ENCODE measurements at regions not wholly inside any gene's neighbourhood (a gene's known extent, or its start where the extent isn't known, plus 50 kb on each side); places are given as distances from the start of the nearest gene placed in this dataset.
"Not testable (repeated sequence)": the region's sequence is repeated elsewhere in the genome, so short reads cannot be mapped to it uniquely, and the experiment has no call there.

DNA sequence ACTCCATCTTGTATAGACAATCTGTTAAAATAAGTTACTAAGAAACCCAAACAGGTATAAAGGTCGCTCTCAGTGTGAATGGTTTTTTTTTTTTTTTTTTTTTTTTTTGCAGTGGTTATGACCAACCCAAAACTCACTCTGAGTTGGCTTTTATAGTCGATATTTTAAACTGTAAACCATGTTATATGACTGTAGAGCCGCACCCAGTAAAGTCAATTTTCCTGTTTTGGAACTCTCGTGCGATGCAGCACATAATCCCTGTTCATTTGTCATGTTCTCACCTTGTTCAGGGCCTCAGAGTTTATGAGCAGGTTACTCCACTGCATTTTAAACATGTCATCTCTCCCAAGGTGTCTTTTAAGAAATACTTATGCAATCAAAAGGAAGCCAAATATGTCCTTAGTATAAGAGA is 112.5 kb downstream of the KLF5 start:
- DNase-seq (ENCODE audit: low read depth in 3 of 3) = no peak

DNA sequence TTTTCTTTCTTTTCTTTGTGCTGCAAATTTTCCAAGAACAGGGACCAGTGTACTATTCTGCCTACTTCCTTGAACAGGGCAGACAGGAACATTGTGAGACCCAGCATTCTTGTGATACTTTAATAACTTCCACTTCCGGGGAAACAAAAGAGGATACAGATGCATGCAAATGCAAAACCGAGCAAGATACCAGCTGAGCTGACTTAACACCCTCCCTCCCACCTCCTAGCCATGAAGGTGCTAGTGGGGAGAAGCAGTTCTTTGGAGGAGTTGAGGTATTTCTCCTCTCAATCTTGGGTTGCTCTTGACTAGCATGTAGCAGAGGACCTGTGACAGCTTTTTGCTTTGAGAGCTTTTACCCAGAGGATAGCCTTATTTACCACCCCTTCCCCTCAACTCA is 111.2 kb downstream of the KLF5 start:
- DNase-seq (ENCODE audit: low read depth in 3 of 3) = no peak

GRCh38 chr13:73168953-73169401 is 110.2 kb downstream of the KLF5 start:
- no peak for DNase-seq (ENCODE audit: low read depth in 3 of 3)

DNA sequence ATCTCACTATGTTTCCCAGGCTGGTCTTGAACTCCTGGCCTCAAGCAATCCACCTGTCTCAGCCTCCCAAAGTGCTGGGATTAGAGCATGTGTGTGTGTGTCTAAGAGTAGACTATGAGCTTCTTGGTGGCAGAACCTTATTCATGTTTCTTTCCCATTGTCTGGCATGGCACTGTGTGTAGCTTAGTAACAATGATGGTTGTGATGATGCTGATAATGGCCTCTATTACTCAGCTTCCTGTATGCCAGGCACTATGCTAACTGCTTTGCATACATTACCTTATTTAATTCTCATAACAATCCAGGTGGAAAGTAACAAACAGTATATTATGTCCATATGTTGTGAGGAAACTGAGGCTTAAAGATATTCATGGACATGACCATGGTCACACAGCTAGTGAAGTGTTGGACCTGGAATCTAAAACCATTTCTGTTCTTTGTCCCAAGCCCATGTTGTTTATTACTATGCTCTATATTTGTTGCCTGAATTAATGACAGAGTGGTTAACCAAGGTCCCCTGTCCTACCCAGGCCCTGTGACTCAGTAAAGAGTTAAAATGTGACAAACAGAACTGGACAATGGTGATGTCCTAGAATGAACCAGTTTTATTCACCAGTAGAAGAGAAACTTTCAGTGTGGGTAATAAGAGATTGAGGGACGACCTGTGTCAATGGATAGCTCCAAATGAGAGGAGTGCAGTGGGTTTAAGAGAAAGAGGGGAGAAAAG is 109.6 kb downstream of the KLF5 start:
- DNase-seq (ENCODE audit: low read depth in 3 of 3) = no peak

- DNase-seq (ENCODE audit: low read depth in 3 of 3) = no peak
These were observed 108.4 kb downstream of the KLF5 start for GRCh38 chr13:73167028-73167820.

GRCh38 chr13:73166204-73166603 is 107.4 kb downstream of the KLF5 start:
- DNase-seq (ENCODE audit: low read depth in 3 of 3) = no peak

DNA sequence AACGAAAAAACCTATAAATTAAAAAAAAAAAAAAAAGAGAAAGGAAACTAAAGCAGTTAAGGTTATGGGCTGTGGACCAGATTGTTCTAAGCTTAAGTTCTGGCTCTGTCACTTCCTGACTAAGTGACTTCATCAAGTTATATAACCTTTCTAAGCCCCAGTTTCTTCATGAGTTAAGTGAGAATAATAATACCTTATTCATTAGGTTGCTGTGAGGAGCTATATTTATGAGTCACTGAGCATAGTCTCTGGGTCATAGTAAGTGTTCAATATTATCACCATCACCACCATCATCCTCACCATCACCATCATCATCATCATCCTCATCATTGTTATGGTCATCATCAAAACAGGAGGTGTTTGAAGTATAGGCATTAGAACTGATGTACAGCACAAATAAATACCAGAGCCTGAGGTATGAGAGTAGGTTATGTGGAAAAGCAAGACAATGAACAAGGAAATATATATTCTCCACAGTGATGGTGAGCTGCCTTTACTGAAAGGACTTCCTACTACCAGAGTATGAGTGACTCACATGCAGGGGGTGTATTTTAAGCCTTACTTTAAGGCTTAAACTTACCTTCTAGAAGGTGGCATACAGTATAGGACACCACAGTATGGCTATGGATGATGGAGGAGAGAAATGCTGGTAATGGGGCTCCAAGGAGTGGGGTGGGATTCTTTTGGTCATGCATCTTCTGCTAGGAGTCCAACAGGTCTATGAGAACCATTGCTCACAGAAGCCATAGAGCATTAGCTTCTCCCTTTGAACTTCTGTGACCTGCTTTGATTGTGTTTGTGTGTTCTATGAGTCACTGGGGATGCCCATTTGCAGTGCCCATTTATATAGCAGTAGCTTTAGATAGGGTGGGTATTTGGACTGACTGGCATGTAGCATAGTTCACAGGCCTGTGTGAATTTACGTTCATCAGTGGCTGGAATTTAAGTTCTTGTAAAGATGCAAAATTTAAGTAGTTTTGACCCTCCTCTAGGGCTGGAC is 104.4 kb downstream of the KLF5 start:
- DNase-seq (ENCODE audit: low read depth in 3 of 3) = no peak

DNA sequence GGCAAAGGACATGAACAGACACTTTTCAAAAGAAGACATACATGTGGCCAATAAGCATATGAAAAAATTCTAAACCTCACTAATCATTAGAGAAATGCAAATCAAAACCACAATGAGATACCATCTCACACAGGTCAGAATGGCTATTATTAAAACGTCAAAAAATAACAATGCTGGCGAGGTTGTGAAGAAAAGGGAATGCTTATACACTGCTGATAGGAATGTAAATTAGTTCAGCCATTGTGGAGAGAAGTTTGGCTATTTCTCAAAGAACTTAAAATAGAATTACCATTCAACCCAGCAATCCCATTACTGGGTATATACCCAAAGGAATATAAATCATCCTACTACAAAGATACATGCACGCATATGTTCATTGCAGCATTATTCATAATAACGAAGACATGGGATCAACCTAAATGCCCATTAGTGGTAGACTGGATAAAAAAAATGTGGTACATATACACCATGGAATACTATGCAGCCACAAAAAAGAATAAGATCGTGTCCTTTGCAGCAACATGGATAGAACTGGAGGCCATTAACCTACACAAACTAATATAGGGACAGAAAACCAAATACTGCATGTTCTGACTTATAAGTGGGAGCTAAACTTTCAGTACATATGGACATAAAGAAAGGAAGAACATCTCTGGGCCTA is 101.7 kb downstream of the KLF5 start:
- DNase-seq (ENCODE audit: low read depth in 3 of 3) = not testable (repeated sequence)

DNA sequence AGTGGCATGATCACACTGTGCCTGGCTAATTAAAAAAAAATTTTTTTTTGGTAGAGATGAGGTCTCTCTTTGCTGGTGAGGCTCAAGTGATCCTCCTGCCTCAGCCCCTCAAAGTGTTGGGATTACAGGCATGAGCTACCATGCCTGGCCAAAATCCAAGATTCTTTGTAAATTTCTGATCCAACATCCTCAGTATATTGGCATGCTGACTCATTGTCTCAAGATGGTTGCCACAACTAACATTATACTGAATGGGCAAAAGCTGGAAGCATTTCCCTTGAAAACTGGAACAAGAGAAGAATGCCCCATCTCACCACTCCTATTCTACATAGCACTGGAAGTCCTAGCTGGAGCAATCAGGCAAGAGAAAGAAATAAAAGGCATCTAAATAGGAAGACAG is 100.0 kb downstream of the KLF5 start:
- DNase-seq (ENCODE audit: low read depth in 3 of 3) = no peak

- no peak for DNase-seq (ENCODE audit: low read depth in 3 of 3)
These were observed 98.2 kb downstream of the KLF5 start for GRCh38 chr13:73157031-73157430.

- no peak for DNase-seq (ENCODE audit: low read depth in 3 of 3)
These were observed 87.9 kb downstream of the KLF5 start for GRCh38 chr13:73146707-73147106.

GRCh38 chr13:73142071-73142470 is 83.3 kb downstream of the KLF5 start:
- no peak for DNase-seq (ENCODE audit: low read depth in 3 of 3)

DNA sequence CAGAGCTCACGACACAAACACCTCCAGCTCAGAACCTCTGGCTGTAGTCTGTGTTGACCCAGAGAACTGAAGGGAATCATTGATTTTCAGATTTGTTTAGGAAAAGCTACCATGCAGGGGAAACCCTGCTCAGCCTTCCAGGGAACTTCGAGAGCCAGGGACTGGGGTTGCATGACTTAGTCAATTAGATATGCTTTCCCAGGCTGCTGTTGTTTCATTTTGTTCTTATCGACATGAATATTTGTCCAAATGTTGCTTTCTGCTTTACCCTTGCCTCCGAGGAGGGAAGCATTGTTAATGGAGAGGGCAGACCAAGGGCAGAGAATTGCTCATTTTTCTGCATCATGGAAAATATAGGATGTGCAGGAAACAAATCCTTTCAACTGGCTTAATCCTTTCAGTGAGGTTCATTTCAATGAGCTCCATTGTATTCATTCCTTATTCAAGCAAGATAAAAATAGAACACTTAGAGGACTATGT is 82.5 kb downstream of the KLF5 start:
- DNase-seq (ENCODE audit: low read depth in 3 of 3) = no peak

GRCh38 chr13:73140801-73141200 is 82.0 kb downstream of the KLF5 start:
- DNase-seq (ENCODE audit: low read depth in 3 of 3) = no peak

DNA sequence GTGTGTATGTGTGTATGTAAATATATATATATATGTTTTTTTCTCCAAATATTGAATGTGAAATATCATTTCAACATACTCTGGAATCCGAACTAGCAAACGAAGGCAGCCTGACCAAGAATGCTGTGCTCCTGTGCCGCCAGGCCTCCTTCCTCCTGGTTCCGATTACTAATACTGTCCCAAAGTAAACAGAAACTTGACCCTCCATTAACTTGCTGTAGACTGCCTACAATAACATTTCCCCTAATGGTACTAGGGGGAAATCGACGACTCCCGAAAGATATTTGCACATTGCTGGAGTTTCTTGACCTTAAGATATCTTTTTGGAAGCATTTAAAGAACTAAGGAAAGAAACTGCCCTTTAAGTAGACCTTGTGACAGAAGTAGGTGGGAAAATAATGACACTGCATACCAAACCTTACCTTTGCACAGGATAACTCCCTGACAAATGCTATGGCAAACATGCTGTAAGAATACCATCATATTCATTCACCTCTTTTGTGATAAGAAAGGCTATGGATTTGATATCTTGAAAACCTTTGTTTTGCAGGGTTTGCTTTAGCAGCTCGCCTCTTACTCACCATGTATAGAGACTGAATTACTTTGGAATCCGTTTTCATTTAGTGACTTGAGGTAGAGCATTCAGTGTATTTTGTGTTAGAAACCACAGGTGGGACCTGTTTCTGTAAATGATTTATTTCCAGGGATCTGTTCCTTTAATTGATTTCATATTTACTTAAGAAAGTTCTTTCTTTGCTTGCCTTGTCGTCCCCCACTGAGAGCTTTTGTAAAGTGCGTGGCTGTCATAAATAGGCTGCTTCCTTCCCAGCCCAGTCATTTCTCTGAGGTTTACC is 80.1 kb downstream of the KLF5 start:
- DNase-seq (ENCODE audit: low read depth in 3 of 3) = no peak

DNA sequence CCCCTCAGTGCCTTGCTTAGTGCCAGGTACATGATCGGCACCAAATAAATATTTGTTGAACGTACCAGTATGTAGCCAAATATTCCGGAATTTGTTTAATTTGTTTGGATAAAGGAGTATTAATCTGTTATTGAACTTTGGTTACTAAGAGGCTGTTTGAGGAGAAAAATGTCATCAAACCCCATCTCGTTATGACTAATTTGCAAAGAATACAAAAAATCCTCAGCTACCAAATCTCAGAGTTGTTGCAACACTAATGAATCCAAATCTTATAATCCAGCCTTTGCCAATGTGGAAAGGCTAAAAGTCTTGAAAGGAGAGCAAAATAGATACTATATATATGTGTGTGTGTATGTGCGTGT is 79.5 kb downstream of the KLF5 start:
- no peak for DNase-seq (ENCODE audit: low read depth in 3 of 3)

- DNase-seq (ENCODE audit: low read depth in 3 of 3) = no peak
These were observed 78.0 kb downstream of the KLF5 start for GRCh38 chr13:73136776-73137175.

DNA sequence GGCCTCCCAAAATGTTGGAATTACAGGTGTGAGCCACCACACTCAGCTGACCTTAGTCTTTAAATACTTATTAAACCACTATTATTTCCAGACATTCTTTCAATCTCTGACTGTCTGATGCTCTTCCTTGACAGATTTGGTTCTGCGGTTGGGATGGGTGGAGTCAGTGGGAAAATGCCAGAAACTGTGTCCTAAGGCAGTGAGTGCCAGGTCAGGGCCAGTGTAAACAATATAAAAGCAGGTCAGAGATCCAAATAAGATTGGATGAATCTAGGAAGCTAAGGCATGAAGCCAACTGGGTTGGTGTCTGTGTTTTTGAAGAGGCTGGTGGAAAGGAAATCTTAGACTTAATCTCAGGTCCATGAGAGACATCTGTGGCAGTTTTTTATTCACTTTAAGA is 74.7 kb downstream of the KLF5 start:
- DNase-seq (ENCODE audit: low read depth in 3 of 3) = no peak

- DNase-seq (ENCODE audit: low read depth in 3 of 3) = no peak
These were observed 72.4 kb downstream of the KLF5 start for GRCh38 chr13:73131247-73131646.

DNA sequence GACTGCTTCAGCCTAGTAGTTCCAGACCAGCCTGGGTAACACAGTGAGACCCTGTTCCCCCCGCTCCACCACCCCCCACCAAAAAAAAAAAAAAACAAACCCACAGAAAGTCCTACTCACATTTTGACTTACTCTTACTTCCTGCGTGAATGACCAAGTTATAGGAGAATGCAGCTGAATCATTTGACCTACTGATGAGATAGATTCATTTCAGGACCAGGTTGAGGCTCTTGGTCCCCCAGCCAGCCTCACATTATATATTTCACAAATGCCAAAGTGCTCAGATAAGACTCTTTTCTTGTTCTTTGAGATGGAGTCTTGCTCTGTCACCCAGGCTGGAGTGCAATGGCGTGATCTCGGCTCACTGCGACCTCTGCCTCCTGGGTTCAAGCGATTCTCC is 70.2 kb downstream of the KLF5 start:
- no peak for DNase-seq (ENCODE audit: low read depth in 3 of 3)

Data from stimulated activated CD4-positive, alpha-beta T cell treated with anti-CD3 and anti-CD28 coated beads, TNF-alpha, amount 100 ng/mL, for 24 hours (primary cell).